ENCODE measurements at regions not wholly inside any gene's neighbourhood (a gene's known extent, or its start where the extent isn't known, plus 50 kb on each side); places are given as distances from the start of the nearest gene placed in this dataset.

DNA sequence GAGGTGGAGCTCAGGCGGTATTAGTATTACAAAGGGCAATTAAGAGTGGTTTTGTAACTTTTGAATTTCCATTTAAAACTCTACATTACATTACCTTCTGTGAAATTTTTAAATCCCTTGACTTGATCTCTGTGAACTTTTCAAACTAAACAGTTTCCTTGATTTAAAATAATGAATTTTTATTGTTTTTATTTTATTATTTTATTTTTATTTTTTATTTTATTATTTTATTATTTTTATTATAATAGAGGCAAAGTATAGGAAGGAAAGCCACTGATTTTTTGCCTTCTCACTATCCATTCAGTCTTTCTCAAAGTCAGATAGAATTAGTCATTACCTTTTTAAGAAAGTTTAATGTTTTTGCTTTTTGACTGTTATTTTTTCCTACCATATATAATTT, 1248.1 kb upstream of the SLC10A2 start:
- H3K4me3 Mint-ChIP-seq (ENCODE audit: unreplicated experiment), result no peak overlapping the region
- no peak overlapping the region for H3K27ac Mint-ChIP-seq (ENCODE audit: unreplicated experiment)
- H3K4me1 Mint-ChIP-seq (ENCODE audit: low read depth, unreplicated experiment), result no peaks in the 10 kb centered on the region
- DNase-seq, result no peak
- no peak for TF ChIP-seq CTCF (IDR thresholded peaks at IDR 0.05; ENCODE audit: partially characterized antibody, unreplicated experiment)
- no peaks in the 10 kb centered on the region for H3K9me3 Mint-ChIP-seq (ENCODE audit: unreplicated experiment)
- no peaks in the 10 kb centered on the region for H3K36me3 Mint-ChIP-seq (ENCODE audit: unreplicated experiment)
- no peaks in the 10 kb centered on the region for H3K27me3 Mint-ChIP-seq (ENCODE audit: unreplicated experiment)

DNA sequence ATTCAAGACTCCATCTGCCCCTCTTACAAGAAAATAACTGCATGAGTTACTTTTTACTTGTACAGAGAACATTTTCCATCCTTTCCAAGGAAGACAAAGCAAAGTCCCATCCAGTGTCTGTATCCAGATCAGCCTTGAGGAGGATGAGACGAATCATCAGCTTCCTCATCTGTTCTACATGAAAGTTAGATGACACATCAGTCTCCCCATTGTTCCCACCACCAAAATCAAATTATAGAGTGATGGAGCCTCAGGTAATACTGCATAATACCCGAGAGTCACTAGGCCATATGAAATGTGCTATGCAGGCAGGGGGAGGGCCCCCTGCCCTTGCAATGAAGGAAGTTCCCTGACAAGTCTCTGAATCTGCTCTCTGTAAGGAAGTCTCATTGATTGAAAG, 1244.6 kb upstream of the SLC10A2 start:
- no peaks in the 10 kb centered on the region for H3K27me3 Mint-ChIP-seq (ENCODE audit: unreplicated experiment)
- H3K4me3 Mint-ChIP-seq (ENCODE audit: unreplicated experiment), result no peak overlapping the region
- peaks cover 6% of the 10 kb centered on the region for H3K36me3 Mint-ChIP-seq (ENCODE audit: unreplicated experiment)

DNA sequence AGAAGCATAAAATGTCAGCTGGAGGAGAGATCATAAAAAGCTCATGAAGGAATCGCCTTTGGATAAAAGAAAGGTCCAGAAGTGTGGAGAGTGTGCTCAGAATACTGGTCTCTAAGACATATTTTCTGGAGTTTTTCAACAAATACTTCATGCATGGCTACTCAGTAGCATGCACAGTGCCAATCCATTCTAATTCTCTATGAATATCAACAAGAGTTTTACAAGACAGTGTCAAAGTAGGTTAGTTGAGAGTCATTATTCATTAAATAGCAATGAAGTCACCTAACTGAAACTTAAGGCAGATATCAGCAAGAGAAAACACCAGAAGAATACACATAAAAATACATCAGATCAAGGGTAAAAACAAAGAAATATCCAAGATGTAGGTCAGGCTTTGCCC, 1243.2 kb upstream of the SLC10A2 start:
- DNase-seq, result no peak
- no peak overlapping the region for H3K4me3 Mint-ChIP-seq (ENCODE audit: unreplicated experiment)
- H3K9me3 Mint-ChIP-seq (ENCODE audit: unreplicated experiment), result no peaks in the 10 kb centered on the region
- no peak for TF ChIP-seq CTCF (IDR thresholded peaks at IDR 0.05; ENCODE audit: partially characterized antibody, unreplicated experiment)
- H3K4me1 Mint-ChIP-seq (ENCODE audit: low read depth, unreplicated experiment), result no peaks in the 10 kb centered on the region
- no peaks in the 10 kb centered on the region for H3K27me3 Mint-ChIP-seq (ENCODE audit: unreplicated experiment)
- no peak overlapping the region for H3K27ac Mint-ChIP-seq (ENCODE audit: unreplicated experiment)
- peaks cover 6% of the 10 kb centered on the region for H3K36me3 Mint-ChIP-seq (ENCODE audit: unreplicated experiment)

More for the DNA sequence above, 1244.6 kb upstream of the SLC10A2 start:
- TF ChIP-seq CTCF (IDR thresholded peaks at IDR 0.05; ENCODE audit: partially characterized antibody, unreplicated experiment), result no peak
- DNase-seq, result no peak
- H3K9me3 Mint-ChIP-seq (ENCODE audit: unreplicated experiment), result no peaks in the 10 kb centered on the region
- no peaks in the 10 kb centered on the region for H3K4me1 Mint-ChIP-seq (ENCODE audit: low read depth, unreplicated experiment)
- no peak overlapping the region for H3K27ac Mint-ChIP-seq (ENCODE audit: unreplicated experiment)

GRCh38 chr13:104301171-104301975, 1235.2 kb upstream of the SLC10A2 start:
- TF ChIP-seq CTCF (IDR thresholded peaks at IDR 0.05; ENCODE audit: partially characterized antibody, unreplicated experiment), result no peak
- DNase-seq, result no peak
- no peak overlapping the region for H3K27ac Mint-ChIP-seq (ENCODE audit: unreplicated experiment)
- peaks cover 2% of the 10 kb centered on the region for H3K36me3 Mint-ChIP-seq (ENCODE audit: unreplicated experiment)
- no peak overlapping the region for H3K4me3 Mint-ChIP-seq (ENCODE audit: unreplicated experiment)
- no peaks in the 10 kb centered on the region for H3K4me1 Mint-ChIP-seq (ENCODE audit: low read depth, unreplicated experiment)
- no peaks in the 10 kb centered on the region for H3K9me3 Mint-ChIP-seq (ENCODE audit: unreplicated experiment)
- no peaks in the 10 kb centered on the region for H3K27me3 Mint-ChIP-seq (ENCODE audit: unreplicated experiment)

DNA sequence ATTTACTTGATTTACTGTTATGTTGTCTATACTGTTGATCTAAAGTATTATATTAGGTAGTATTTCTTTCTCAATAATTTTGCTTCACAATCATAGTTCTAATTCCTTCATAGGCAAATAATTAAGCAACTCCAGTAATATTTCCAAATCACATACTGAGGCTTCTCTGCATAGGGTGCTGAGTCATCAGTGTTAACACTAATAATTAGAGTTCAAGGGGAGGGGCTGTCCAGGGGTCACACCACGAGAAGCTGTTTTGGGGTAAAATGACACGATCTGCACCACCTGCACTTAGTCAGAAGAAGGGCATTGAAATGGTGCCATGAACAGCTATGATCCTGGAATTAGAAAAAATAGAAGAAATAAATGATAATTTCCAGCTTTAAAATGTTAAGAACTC, 1230.9 kb upstream of the SLC10A2 start:
- H3K9me3 Mint-ChIP-seq (ENCODE audit: unreplicated experiment), result no peaks in the 10 kb centered on the region

More for the DNA sequence above, 1230.9 kb upstream of the SLC10A2 start:
- Mint-ChIP-seq H3K4me1 (ENCODE audit: low read depth, unreplicated experiment) (no peaks in the 10 kb centered on the region), H3K36me3 (ENCODE audit: unreplicated experiment) (no peaks in the 10 kb centered on the region), H3K4me3 (ENCODE audit: unreplicated experiment) (no peak overlapping the region), H3K27me3 (ENCODE audit: unreplicated experiment) (no peaks in the 10 kb centered on the region), H3K27ac (ENCODE audit: unreplicated experiment) (no peak overlapping the region)
- TF ChIP-seq CTCF (IDR thresholded peaks at IDR 0.05; ENCODE audit: partially characterized antibody, unreplicated experiment), result no peak
- DNase-seq, result no peak
